ENCODE measurements at regions not wholly inside any gene's neighbourhood (a gene's known extent, or its start where the extent isn't known, plus 50 kb on each side); places are given as distances from the start of the nearest gene placed in this dataset.

DNA sequence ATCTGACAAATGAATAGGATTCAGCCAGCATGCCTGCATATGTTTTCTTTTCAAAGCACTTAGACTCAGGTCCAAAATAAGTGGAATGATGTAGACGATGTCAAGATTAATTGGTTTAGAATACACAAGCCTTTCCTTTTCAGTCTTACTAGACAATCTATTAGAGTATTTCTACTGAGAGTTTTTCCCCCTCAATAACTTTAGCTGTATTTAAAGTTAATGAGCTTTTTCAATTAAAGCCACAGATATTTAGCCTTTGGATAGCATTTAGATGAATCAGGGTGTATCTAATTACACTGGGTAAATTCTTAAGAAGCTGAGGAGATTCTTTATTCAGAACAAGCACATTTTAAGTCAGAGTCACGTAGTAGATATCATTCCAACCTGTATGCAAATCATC lies 198.7 kb upstream of the MPDZ start:
- TF ChIP-seq, protein P1, sequence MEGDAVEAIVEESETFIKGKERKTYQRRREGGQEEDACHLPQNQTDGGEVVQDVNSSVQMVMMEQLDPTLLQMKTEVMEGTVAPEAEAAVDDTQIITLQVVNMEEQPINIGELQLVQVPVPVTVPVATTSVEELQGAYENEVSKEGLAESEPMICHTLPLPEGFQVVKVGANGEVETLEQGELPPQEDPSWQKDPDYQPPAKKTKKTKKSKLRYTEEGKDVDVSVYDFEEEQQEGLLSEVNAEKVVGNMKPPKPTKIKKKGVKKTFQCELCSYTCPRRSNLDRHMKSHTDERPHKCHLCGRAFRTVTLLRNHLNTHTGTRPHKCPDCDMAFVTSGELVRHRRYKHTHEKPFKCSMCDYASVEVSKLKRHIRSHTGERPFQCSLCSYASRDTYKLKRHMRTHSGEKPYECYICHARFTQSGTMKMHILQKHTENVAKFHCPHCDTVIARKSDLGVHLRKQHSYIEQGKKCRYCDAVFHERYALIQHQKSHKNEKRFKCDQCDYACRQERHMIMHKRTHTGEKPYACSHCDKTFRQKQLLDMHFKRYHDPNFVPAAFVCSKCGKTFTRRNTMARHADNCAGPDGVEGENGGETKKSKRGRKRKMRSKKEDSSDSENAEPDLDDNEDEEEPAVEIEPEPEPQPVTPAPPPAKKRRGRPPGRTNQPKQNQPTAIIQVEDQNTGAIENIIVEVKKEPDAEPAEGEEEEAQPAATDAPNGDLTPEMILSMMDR (IDR thresholded peaks at IDR 0.05), result no peak
- no peak for TF ChIP-seq EZH2 (IDR thresholded peaks at IDR 0.05; ENCODE audit: borderline replicate concordance, insufficient read depth, low read depth, low read length, poor library complexity, severe bottlenecking)

All from B cell (primary cell).